Liver (tissue), 8 donors: ENCODE measurements at regions not wholly inside any gene's neighbourhood (a gene's known extent, or its start where the extent isn't known, plus 50 kb on each side); places are given as distances from the start of the nearest gene placed in this dataset.

Source experiments
- DNase-seq: peaks from one replicate; pipeline ENCODE4 v3.0.0-alpha.2; 2017; ENCODE audit warnings: low spot score
- H3K27ac ChIP-seq, 2 donors: one replicate each; pipeline ENCODE4 v1.7.0; 2013; ENCODE audit warnings: inconsistent platforms in 2 of 2, low read length in 2 of 2, control low read depth in 1 of 2, low read depth in 1 of 2, mild to moderate bottlenecking in 1 of 2
- H3K27me3 ChIP-seq, 4 donors: one replicate each; pipeline versions ENCODE4 v1.6.1 to v1.7.0; 2013; ENCODE audit warnings: low read length in 3 of 4, inconsistent platforms in 1 of 4, mild to moderate bottlenecking in 1 of 4, moderate library complexity in 1 of 4; ENCODE audit not compliant: control insufficient read depth in 4 of 4, insufficient read depth in 4 of 4
- H3K36me3 ChIP-seq, 4 donors: one replicate each; pipeline versions ENCODE4 v1.6.1 to v1.7.0; 2013; ENCODE audit warnings: low read length in 3 of 4, mild to moderate bottlenecking in 3 of 4, low read depth in 1 of 4, moderate library complexity in 1 of 4; ENCODE audit not compliant: control insufficient read depth in 4 of 4, insufficient read depth in 3 of 4
- H3K4me1 ChIP-seq, 4 donors: one replicate each; pipeline versions ENCODE4 v1.6.1 to v1.7.0; 2013; ENCODE audit warnings: low read length in 3 of 4, mild to moderate bottlenecking in 3 of 4, moderate library complexity in 1 of 4; ENCODE audit not compliant: control insufficient read depth in 4 of 4, insufficient read depth in 4 of 4
- H3K4me3 ChIP-seq, 3 donors: one replicate each; pipeline versions ENCODE4 v1.6.1 to v1.7.0; 2013; ENCODE audit warnings: low read length in 3 of 3, control low read depth in 1 of 3, low read depth in 1 of 3, mild to moderate bottlenecking in 1 of 3
- H3K9ac ChIP-seq, 2 donors: one replicate each; pipeline ENCODE4 v1.7.0; 2013; ENCODE audit warnings: low read length in 2 of 2, mild to moderate bottlenecking in 2 of 2, moderate library complexity in 2 of 2, control low read depth in 1 of 2, low read depth in 1 of 2
- H3K9me3 ChIP-seq, 4 donors: one replicate each; pipeline versions ENCODE4 v1.6.1 to v1.7.0; 2013; ENCODE audit warnings: low read length in 3 of 4; ENCODE audit not compliant: control insufficient read depth in 4 of 4
- CTCF ChIP-seq: fragments of 150-350 bp; IDR thresholded peaks from 2 replicates; pipeline ENCODE4 v1.5.1; 2017; ENCODE audit warnings: improper control_type of control experiment, low read depth, low read length; ENCODE audit not compliant: missing input control
- EGR1 ChIP-seq, 2 donors: IDR thresholded peaks; 2 replicates each; pipeline ENCODE4 v1.6.1; 2016 to 2018; ENCODE audit warnings: antibody characterized with exemption in 2 of 2, low read depth in 2 of 2
- FOXA1 ChIP-seq: IDR thresholded peaks from 2 replicates; pipeline ENCODE4 v1.6.1; 2016; ENCODE audit warnings: antibody characterized with exemption
- FOXA2 ChIP-seq: IDR thresholded peaks from 2 replicates; pipeline ENCODE4 v1.6.1; 2016; ENCODE audit warnings: antibody characterized with exemption
- GABPA ChIP-seq, 2 donors: IDR thresholded peaks in 1 of 2; conservative IDR thresholded peaks in 1 of 2; 2 replicates each; pipeline ENCODE4 v1.6.1; 2016; ENCODE audit warnings: antibody characterized with exemption in 2 of 2, mild to moderate bottlenecking in 1 of 2, moderate library complexity in 1 of 2
- HNF4A ChIP-seq, 2 donors: conservative IDR thresholded peaks; 2 replicates each; pipeline ENCODE4 v1.6.1; 2016; ENCODE audit warnings: antibody characterized with exemption in 2 of 2, mild to moderate bottlenecking in 2 of 2
- HNF4G ChIP-seq: IDR thresholded peaks from 2 replicates; pipeline ENCODE4 v1.6.1; 2016; ENCODE audit warnings: antibody characterized with exemption
- JUND ChIP-seq, 2 donors: IDR thresholded peaks; 2 replicates each; pipeline ENCODE4 v1.6.1; 2016; ENCODE audit warnings: antibody characterized with exemption in 2 of 2
- NR2F2 ChIP-seq: IDR thresholded peaks from 2 replicates; pipeline ENCODE4 v1.6.1; 2016; ENCODE audit warnings: antibody characterized with exemption
- RAD21 ChIP-seq, 2 donors: IDR thresholded peaks; 2 replicates each; pipeline ENCODE4 v1.6.1; 2016; ENCODE audit warnings: antibody characterized with exemption in 2 of 2, mild to moderate bottlenecking in 2 of 2
- REST ChIP-seq: IDR thresholded peaks from 2 replicates; pipeline ENCODE4 v1.6.1; 2016; ENCODE audit warnings: antibody characterized with exemption, mild to moderate bottlenecking
- RXRA ChIP-seq, 2 donors: IDR thresholded peaks; 2 replicates each; pipeline ENCODE4 v1.6.1; 2017 to 2018; ENCODE audit warnings: antibody characterized with exemption in 2 of 2, mild to moderate bottlenecking in 1 of 2
- TAF1 ChIP-seq: conservative IDR thresholded peaks from 2 replicates; pipeline ENCODE4 v1.6.1; 2016; ENCODE audit warnings: antibody characterized with exemption, mild to moderate bottlenecking
- ZBTB33 ChIP-seq: IDR thresholded peaks from 2 replicates; pipeline ENCODE4 v1.6.1; 2016; ENCODE audit warnings: antibody characterized with exemption
- WGBS: extraction: QIAGEN DNeasy Blood & Tissue Kit; methylation state at CpG from one replicate; pipeline ENCODE4 v1.1.7; 2013; 5-methylcytosine and 5-hydroxymethylcytosine counted together
- donor health status: healthy.
- donor health status: healthy.
- donor health status: healthy.
- donor health status: healthy.
- donor health status: healthy.

GRCh38 chr12:41980390-41980789 is 164.3 kb downstream of the GXYLT1 start:
- no peak for DNase-seq
- H3K4me1 ChIP-seq, result no peaks in the 10 kb centered on the region
- H3K27ac ChIP-seq, result no peak overlapping the region
- H3K9ac ChIP-seq, result no peak overlapping the region
- WGBS, result 53% methylated on average over 1 of the region's 1 CpG
- no peak for TF ChIP-seq EGR1 (IDR thresholded peaks at IDR 0.05; ENCODE audit: low read depth in 2 of 2)
- no peak for TF ChIP-seq JUND (IDR thresholded peaks at IDR 0.05)
- TF ChIP-seq RXRA (IDR thresholded peaks at IDR 0.05), result no peak
- TF ChIP-seq ZBTB33, result no peak
- TF ChIP-seq HNF4A (conservative IDR thresholded peaks at IDR 0.05), result no peak
- TF ChIP-seq NR2F2, result no peak
- no peak for TF ChIP-seq HNF4G
- TF ChIP-seq REST, result no peak
- no peak for TF ChIP-seq GABPA (IDR thresholded peaks at IDR 0.05 in 1 of 2, conservative IDR thresholded peaks at IDR 0.05 in 1 of 2)
- TF ChIP-seq FOXA1, result no peak
- H3K27me3 ChIP-seq, result peaks cover 0 to 2% (median 0%) of the 10 kb centered on the region in 4 donors
- no peaks in the 10 kb centered on the region for H3K9me3 ChIP-seq
- no peaks in the 10 kb centered on the region for H3K36me3 ChIP-seq
- no peak overlapping the region for H3K4me3 ChIP-seq

GRCh38 chr12:41979574-41979973 is 165.1 kb downstream of the GXYLT1 start:
- H3K27me3 ChIP-seq, result peaks cover 0 to 2% (median 0%) of the 10 kb centered on the region in 4 donors
- no peaks in the 10 kb centered on the region for H3K4me1 ChIP-seq
- no peaks in the 10 kb centered on the region for H3K36me3 ChIP-seq
- no peaks in the 10 kb centered on the region for H3K9me3 ChIP-seq
- WGBS, result 54% methylated on average over 2 of the region's 2 CpGs
- no peak for DNase-seq
- no peak overlapping the region for H3K4me3 ChIP-seq
- no peak overlapping the region for H3K9ac ChIP-seq
- H3K27ac ChIP-seq, result no peak overlapping the region
- TF ChIP-seq FOXA1, result no peak
- TF ChIP-seq TAF1, result no peak
- TF ChIP-seq RAD21 (IDR thresholded peaks at IDR 0.05), result no peak
- TF ChIP-seq EGR1 (IDR thresholded peaks at IDR 0.05; ENCODE audit: low read depth in 2 of 2), result no peak
- TF ChIP-seq CTCF, result no peak
- no peak for TF ChIP-seq HNF4G
- TF ChIP-seq FOXA2, result no peak
